Spleen (tissue), 11 donors: ENCODE measurements at regions not wholly inside any gene's neighbourhood (a gene's known extent, or its start where the extent isn't known, plus 50 kb on each side); places are given as distances from the start of the nearest gene placed in this dataset.

Source experiments
- DNase-seq: peaks from one replicate; pipeline ENCODE4 v3.0.0-alpha.2; 2020
- H3K27ac ChIP-seq, 8 donors: fragments of 200-600 bp; sonication (generic) in 7 of 8; 1 replicate in 4 of 8; 2 replicates in 4 of 8; pipeline versions ENCODE4 v1.5.0 to v1.8.0; 2016 to 2021; ENCODE audit warnings: inconsistent platforms in 4 of 8, mild to moderate bottlenecking in 4 of 8, moderate library complexity in 1 of 8
- H3K27me3 ChIP-seq, 7 donors: fragments of 200-600 bp; sonication (generic) in 6 of 7; replicated peaks in 1 of 7; 1 replicate in 4 of 7; 2 replicates in 3 of 7; pipeline versions ENCODE4 v1.5.0 to v1.8.0; 2016 to 2021; ENCODE audit warnings: inconsistent platforms in 3 of 7, mild to moderate bottlenecking in 1 of 7
- H3K36me3 ChIP-seq, 6 donors: fragments of 200-600 bp; sonication (generic) in 5 of 6; 1 replicate in 4 of 6; 2 replicates in 2 of 6; pipeline versions ENCODE4 v1.5.0 to v1.8.0; 2016 to 2021; ENCODE audit warnings: inconsistent platforms in 2 of 6
- H3K4me1 ChIP-seq, 6 donors: fragments of 200-600 bp; sonication (generic) in 5 of 6; 1 replicate in 3 of 6; 2 replicates in 3 of 6; pipeline versions ENCODE4 v1.5.0 to v1.8.0; 2016 to 2021; ENCODE audit warnings: inconsistent platforms in 3 of 6
- H3K4me3 ChIP-seq, 8 donors: fragments of 200-600 bp; sonication (generic) in 7 of 8; 1 replicate in 4 of 8; 2 replicates in 4 of 8; pipeline versions ENCODE4 v1.5.0 to v1.8.0; 2016 to 2021; ENCODE audit warnings: inconsistent platforms in 4 of 8, mild to moderate bottlenecking in 4 of 8, moderate library complexity in 2 of 8
- H3K9me3 ChIP-seq, 8 donors: fragments of 200-600 bp; sonication (generic) in 7 of 8; 1 replicate in 4 of 8; 2 replicates in 4 of 8; pipeline versions ENCODE4 v1.5.0 to v1.8.0; 2016 to 2021; ENCODE audit warnings: inconsistent platforms in 4 of 8
- POLR2A ChIP-seq, 3 donors: fragments of 450-650 bp; IDR thresholded peaks; one replicate each; pipeline ENCODE4 v1.5.1; 2017; ENCODE audit warnings: antibody characterized with exemption in 3 of 3, mild to moderate bottlenecking in 1 of 3
- POLR2AphosphoS5 ChIP-seq, 3 donors: sonication (generic); formaldehyde crosslinking; IDR thresholded peaks; one replicate each; pipeline ENCODE4 v1.5.1; 2017; ENCODE audit warnings: antibody characterized with exemption in 3 of 3
- WGBS, 5 donors: extraction: QIAGEN DNeasy Blood & Tissue Kit in 3 of 5; methylation state at CpG; one replicate each; pipeline versions ENCODE4 v1.1.5 to v1.1.7; 2013 to 2018; 5-methylcytosine and 5-hydroxymethylcytosine counted together
- intact Hi-C: fragments of 100-400 bp; cut with DNase I; formaldehyde crosslinking; loops from one replicate; pipeline ENCODE4 v1.15.0; 2023; ENCODE audit warnings: low total_unique reads
- TF ChIP-seq, protein P1 (sequence below), 11 experiments: fragments of 200-600 bp in 7 of 11; fragments of 450-650 bp in 4 of 11; sonication (generic) in 4 of 11; IDR thresholded peaks in 8 of 11; conservative IDR thresholded peaks in 3 of 11; 1 replicate in 7 of 11; 2 replicates in 4 of 11; pipeline versions ENCODE4 v1.4.0 to v1.8.0; 2016 to 2021; ENCODE audit warnings: antibody characterized with exemption in 11 of 11, inconsistent platforms in 4 of 11, mild to moderate bottlenecking in 1 of 11
- donor health status: healthy with polysubstance abuse.
- donor health status: DM: no; HTN: no; CAD: no; lungs with moderate emphysema.
- donor health status: DM: no; HTN: no; CAD: no.
- donor health status: Bipolar disorder and iron deficiency.
- donor health status: healthy.
- donor health status: DM: no; HTN: no; CAD: no.
- donor health status: DM: yes; HTN: yes; CAD: no.

DNA sequence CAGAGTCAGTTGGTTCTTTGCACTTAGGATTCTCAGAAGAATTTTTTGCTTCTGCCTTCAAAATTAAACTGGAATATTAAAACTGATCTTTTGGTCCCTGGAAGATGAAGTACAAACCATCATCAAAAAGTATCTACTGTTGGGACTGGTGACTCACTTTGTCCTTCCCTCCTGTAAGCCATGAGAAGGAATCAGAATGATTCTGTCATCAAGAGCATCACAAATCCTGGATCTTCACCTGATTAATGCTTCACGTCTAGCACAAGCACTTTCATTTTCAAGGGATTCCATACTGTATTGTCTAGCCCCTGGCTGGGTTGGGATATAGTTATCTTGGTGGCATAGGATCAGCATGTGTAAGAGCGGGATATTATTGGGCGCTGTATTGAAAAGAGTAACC lies 69.3 kb upstream of the CYP1B1 start:
- Histone ChIP-seq H3K4me3 (no peak overlapping the region), H3K4me1 (peaks cover 3 to 51% (median 9%) of the 10 kb centered on the region in 6 donors), H3K27me3 (no peaks in the 10 kb centered on the region), H3K27ac (peak overlapping the region in 6 of 8 donors; percentile 69 to 91 (median 82)), H3K36me3 (no peaks in the 10 kb centered on the region), H3K9me3 (peaks cover 0 to 6% (median 0%) of the 10 kb centered on the region in 8 donors)
- no peak for DNase-seq
- TF ChIP-seq, protein P1, sequence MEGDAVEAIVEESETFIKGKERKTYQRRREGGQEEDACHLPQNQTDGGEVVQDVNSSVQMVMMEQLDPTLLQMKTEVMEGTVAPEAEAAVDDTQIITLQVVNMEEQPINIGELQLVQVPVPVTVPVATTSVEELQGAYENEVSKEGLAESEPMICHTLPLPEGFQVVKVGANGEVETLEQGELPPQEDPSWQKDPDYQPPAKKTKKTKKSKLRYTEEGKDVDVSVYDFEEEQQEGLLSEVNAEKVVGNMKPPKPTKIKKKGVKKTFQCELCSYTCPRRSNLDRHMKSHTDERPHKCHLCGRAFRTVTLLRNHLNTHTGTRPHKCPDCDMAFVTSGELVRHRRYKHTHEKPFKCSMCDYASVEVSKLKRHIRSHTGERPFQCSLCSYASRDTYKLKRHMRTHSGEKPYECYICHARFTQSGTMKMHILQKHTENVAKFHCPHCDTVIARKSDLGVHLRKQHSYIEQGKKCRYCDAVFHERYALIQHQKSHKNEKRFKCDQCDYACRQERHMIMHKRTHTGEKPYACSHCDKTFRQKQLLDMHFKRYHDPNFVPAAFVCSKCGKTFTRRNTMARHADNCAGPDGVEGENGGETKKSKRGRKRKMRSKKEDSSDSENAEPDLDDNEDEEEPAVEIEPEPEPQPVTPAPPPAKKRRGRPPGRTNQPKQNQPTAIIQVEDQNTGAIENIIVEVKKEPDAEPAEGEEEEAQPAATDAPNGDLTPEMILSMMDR (IDR thresholded peaks at IDR 0.05 in 8 of 11, conservative IDR thresholded peaks at IDR 0.05 in 3 of 11), result no peak
- TF ChIP-seq POLR2A (IDR thresholded peaks at IDR 0.05) (no peak), POLR2AphosphoS5 (IDR thresholded peaks at IDR 0.05) (no peak)
- intact Hi-C loops, result no loop called here
- 91 to 96% (median 94%) methylated on average over 3 of the region's 3 CpGs for whole genome bisulfite sequencing, 5 donors

- no peak overlapping the region for H3K4me3 ChIP-seq
- H3K36me3 ChIP-seq, result no peaks in the 10 kb centered on the region
- H3K27me3 ChIP-seq, result no peaks in the 10 kb centered on the region
- 88 to 96% (median 92%) methylated on average over 4 of the region's 4 CpGs for WGBS, 5 donors
- intact Hi-C loops, result no loop called here
- peaks cover 0 to 6% (median 0%) of the 10 kb centered on the region in 8 donors for H3K9me3 ChIP-seq
- H3K4me1 ChIP-seq, result peaks cover 0 to 34% (median 7%) of the 10 kb centered on the region in 6 donors
- no peak for TF ChIP-seq POLR2A (IDR thresholded peaks at IDR 0.05)
- no peak for TF ChIP-seq POLR2AphosphoS5 (IDR thresholded peaks at IDR 0.05)
- TF ChIP-seq, protein P1 (IDR thresholded peaks at IDR 0.05 in 8 of 11, conservative IDR thresholded peaks at IDR 0.05 in 3 of 11), result no peak
- DNase-seq, result no peak
- H3K27ac ChIP-seq, result no peak overlapping the region
Observed at GRCh38 chr2:38142627-38143026, 66.7 kb upstream of the CYP1B1 start.

GRCh38 chr2:38141501-38141900 lies 65.5 kb upstream of the CYP1B1 start:
- H3K4me3 ChIP-seq, result no peak overlapping the region
- no peak for DNase-seq
- H3K4me1 ChIP-seq, result peaks cover 0 to 24% (median 4%) of the 10 kb centered on the region in 6 donors
- peaks cover 0 to 6% (median 0%) of the 10 kb centered on the region in 8 donors for H3K9me3 ChIP-seq
- TF ChIP-seq POLR2A (IDR thresholded peaks at IDR 0.05), result no peak
- TF ChIP-seq POLR2AphosphoS5 (IDR thresholded peaks at IDR 0.05), result no peak
- TF ChIP-seq, protein P1 (IDR thresholded peaks at IDR 0.05 in 8 of 11, conservative IDR thresholded peaks at IDR 0.05 in 3 of 11), result no peak
- no peaks in the 10 kb centered on the region for H3K36me3 ChIP-seq
- H3K27ac ChIP-seq, result no peak overlapping the region
- no peaks in the 10 kb centered on the region for H3K27me3 ChIP-seq
- WGBS, 5 donors, result 74 to 89% (median 81%) methylated on average over 4 of the region's 4 CpGs
- intact Hi-C loops, result no loop called here

DNA sequence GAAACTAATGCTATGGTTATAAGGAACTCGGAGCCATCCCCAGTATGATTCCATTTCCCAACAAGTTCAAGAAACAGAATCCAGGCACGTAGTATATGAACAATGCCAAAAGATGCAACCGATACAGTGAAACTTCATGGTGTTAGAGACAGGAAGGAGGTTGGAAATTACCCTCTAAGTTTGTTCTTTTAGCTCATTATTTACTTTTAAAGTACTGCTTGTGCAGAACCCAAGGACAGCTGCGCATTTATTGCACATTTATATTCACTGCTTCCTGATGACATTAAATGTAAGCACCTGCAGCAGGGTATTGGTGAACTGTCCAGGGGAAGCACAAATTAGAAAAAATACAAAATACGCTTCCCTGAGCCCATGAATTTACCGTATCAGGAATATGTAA lies 63.0 kb upstream of the CYP1B1 start:
- WGBS, 5 donors, result 84 to 91% (median 89%) methylated on average over 6 of the region's 6 CpGs
- TF ChIP-seq POLR2AphosphoS5 (IDR thresholded peaks at IDR 0.05), result no peak
- TF ChIP-seq, protein P1 (IDR thresholded peaks at IDR 0.05 in 8 of 11, conservative IDR thresholded peaks at IDR 0.05 in 3 of 11), result no peak
- no peak for TF ChIP-seq POLR2A (IDR thresholded peaks at IDR 0.05)
- DNase-seq, result no peak
- H3K9me3 ChIP-seq, result peaks cover 0 to 6% (median 0%) of the 10 kb centered on the region in 8 donors
- intact Hi-C loops, result no loop called here
- H3K27ac ChIP-seq, result no peak overlapping the region
- H3K4me1 ChIP-seq, result peaks cover 0 to 3% (median 0%) of the 10 kb centered on the region in 6 donors
- H3K36me3 ChIP-seq, result no peaks in the 10 kb centered on the region
- H3K4me3 ChIP-seq, result no peak overlapping the region
- no peaks in the 10 kb centered on the region for H3K27me3 ChIP-seq
